OCI-LY3 (cell line): ENCODE measurements at regions not wholly inside any gene's neighbourhood (a gene's known extent, or its start where the extent isn't known, plus 50 kb on each side); places are given as distances from the start of the nearest gene placed in this dataset.

Experiments
- H2AFZ ChIP-seq: fragments of 200-600, 300-600 bp; shearing (Covaris generic); 2 replicates; pipeline ENCODE4 v1.6.0; 2014; ENCODE audit warnings: antibody characterized with exemption, low read depth, low read length
- H3K27ac ChIP-seq: fragments of 200-600, 300-600 bp; sonication (generic); 2 replicates; pipeline ENCODE4 v1.5.1; 2014; ENCODE audit warnings: mild to moderate bottlenecking, low read length, moderate library complexity, mixed read lengths
- H3K27me3 ChIP-seq: fragments of 200-600, 300-600 bp; sonication (generic); 2 replicates; pipeline ENCODE4 v1.6.1; 2014; ENCODE audit warnings: low read depth, low read length, mixed read lengths
- H3K36me3 ChIP-seq: fragments of 200-600, 300-600 bp; sonication (generic); replicated peaks from 2 replicates; pipeline ENCODE3; 2014; ENCODE audit warnings: low read depth, low read length, mixed read lengths
- H3K4me1 ChIP-seq: fragments of 300-600, 200-600 bp; sonication (generic); 2 replicates; pipeline ENCODE4 v1.6.1; 2014; ENCODE audit warnings: low read length, mixed read lengths
- H3K4me2 ChIP-seq: fragments of 200-600, 300-600 bp; sonication (generic); 2 replicates; pipeline ENCODE4 v1.6.1; 2014; ENCODE audit warnings: low read length, mixed read lengths
- H3K4me3 ChIP-seq: fragments of 300-600, 200-600 bp; sonication (generic); 2 replicates; pipeline ENCODE4 v1.5.1; 2014; ENCODE audit warnings: antibody characterized with exemption, mild to moderate bottlenecking, low read length, moderate library complexity
- H3K79me2 ChIP-seq: fragments of 300-600, 200-600 bp; shearing (Covaris generic); 2 replicates; pipeline ENCODE4 v1.6.1; 2014; ENCODE audit warnings: mild to moderate bottlenecking, low read length, mixed read lengths
- H3K9ac ChIP-seq: fragments of 300-600, 200-600 bp; shearing (Covaris generic); 2 replicates; pipeline ENCODE4 v1.6.0; 2014; ENCODE audit warnings: mild to moderate bottlenecking, low read length, moderate library complexity
- H3K9me3 ChIP-seq: fragments of 200-600, 300-600 bp; shearing (Covaris generic); 2 replicates; pipeline ENCODE4 v1.6.1; 2014; ENCODE audit warnings: low read length, mixed read lengths; ENCODE audit not compliant: insufficient read depth
- H4K20me1 ChIP-seq: fragments of 200-600, 300-600 bp; sonication (generic); 2 replicates; pipeline ENCODE4 v1.6.1; 2016; ENCODE audit warnings: low read length, mixed read lengths; ENCODE audit not compliant: insufficient read depth
- EZH2phosphoT487 ChIP-seq: fragments of 200-600 bp; shearing (Covaris generic); IDR thresholded peaks from 2 replicates; pipeline ENCODE4 v1.6.1; 2018; ENCODE audit warnings: antibody characterized with exemption, mixed run types, low read depth
- TF ChIP-seq, protein P1 (sequence below): fragments of 200-600, 300-600 bp; sonication (generic); IDR thresholded peaks from 2 replicates; pipeline ENCODE4 v1.5.1; 2014; ENCODE audit warnings: antibody characterized with exemption, low read length, low read depth

DNA sequence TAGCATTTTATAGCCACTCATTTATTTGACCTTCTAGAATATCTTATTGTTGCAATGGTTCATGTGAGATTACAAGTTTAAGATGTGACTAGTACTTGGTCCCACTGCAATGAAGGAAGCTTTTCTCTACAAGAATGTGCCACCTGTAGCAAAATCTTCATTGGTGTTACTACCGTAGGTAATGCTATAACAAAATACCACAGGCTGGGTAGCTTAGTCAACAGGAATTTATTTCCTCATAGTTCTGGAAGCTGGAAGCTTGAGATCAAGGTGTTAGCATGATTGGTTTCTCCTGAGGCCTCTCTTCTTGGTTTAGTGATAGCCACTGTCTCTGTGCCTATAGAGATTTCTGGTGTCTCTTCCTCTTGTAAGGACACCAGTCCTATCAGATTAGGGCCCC is 441.0 kb downstream of the GPM6A start:
- TF ChIP-seq, protein P1, sequence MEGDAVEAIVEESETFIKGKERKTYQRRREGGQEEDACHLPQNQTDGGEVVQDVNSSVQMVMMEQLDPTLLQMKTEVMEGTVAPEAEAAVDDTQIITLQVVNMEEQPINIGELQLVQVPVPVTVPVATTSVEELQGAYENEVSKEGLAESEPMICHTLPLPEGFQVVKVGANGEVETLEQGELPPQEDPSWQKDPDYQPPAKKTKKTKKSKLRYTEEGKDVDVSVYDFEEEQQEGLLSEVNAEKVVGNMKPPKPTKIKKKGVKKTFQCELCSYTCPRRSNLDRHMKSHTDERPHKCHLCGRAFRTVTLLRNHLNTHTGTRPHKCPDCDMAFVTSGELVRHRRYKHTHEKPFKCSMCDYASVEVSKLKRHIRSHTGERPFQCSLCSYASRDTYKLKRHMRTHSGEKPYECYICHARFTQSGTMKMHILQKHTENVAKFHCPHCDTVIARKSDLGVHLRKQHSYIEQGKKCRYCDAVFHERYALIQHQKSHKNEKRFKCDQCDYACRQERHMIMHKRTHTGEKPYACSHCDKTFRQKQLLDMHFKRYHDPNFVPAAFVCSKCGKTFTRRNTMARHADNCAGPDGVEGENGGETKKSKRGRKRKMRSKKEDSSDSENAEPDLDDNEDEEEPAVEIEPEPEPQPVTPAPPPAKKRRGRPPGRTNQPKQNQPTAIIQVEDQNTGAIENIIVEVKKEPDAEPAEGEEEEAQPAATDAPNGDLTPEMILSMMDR, result no peak
- TF ChIP-seq EZH2phosphoT487, result no peak
- Histone ChIP-seq H3K4me2 (no peak overlapping the region), H3K4me1 (no peaks in the 10 kb centered on the region), H3K79me2 (no peaks in the 10 kb centered on the region), H3K27ac (no peak overlapping the region), H4K20me1 (no peaks in the 10 kb centered on the region), H3K36me3 (no peaks in the 10 kb centered on the region), H3K4me3 (no peak overlapping the region), H3K9me3 (no peaks in the 10 kb centered on the region), H3K9ac (no peak overlapping the region), H2AFZ (no peak overlapping the region), H3K27me3 (no peaks in the 10 kb centered on the region)

DNA sequence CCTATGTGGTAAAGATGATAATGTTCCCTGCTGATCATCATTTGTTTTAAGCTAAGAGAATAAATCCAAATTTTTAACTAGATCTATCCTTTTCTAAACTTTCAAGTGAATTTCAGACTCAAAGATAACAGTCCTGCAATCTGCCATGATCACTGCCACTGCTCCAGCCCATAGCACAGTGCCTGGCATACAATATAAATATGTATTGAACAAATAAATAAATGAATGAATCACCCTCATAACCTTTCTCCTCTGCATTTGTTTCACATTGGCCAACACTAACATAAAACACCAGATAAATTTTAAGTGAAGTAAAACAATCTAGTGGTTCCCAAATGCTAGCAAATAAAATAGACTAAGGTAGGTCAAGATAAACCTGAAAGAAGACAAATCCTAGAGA is 439.0 kb downstream of the GPM6A start:
- no peak overlapping the region for H3K4me2 ChIP-seq
- no peak overlapping the region for H3K9ac ChIP-seq
- no peak overlapping the region for H3K27ac ChIP-seq
- H3K9me3 ChIP-seq, result no peaks in the 10 kb centered on the region
- H4K20me1 ChIP-seq, result no peaks in the 10 kb centered on the region
- no peaks in the 10 kb centered on the region for H3K79me2 ChIP-seq
- H2AFZ ChIP-seq, result no peak overlapping the region
- H3K4me1 ChIP-seq, result no peaks in the 10 kb centered on the region
- TF ChIP-seq EZH2phosphoT487, result no peak
- TF ChIP-seq, protein P1, result no peak
- H3K27me3 ChIP-seq, result no peaks in the 10 kb centered on the region
- H3K36me3 ChIP-seq, result no peaks in the 10 kb centered on the region
- no peak overlapping the region for H3K4me3 ChIP-seq

DNA sequence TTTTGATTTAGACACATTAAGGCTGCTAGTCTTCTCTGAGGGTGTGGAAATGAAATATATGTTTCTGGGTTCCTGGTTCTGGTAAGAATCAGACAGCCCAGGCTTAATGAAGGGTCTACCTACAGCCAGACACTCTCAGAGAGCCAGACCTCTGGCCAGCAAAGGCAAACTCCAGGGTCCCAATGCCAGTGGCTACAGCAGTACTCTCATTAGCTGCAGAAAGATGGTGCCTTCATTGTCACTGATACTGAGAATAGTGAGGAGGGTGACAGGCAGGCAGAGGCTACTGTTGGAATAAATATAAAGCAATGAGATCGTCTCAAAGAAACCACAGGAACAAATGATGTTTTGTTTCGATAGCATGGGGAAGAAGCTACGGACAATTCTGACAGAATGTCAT is 437.6 kb downstream of the GPM6A start:
- Histone ChIP-seq H2AFZ (no peak overlapping the region), H3K4me1 (no peaks in the 10 kb centered on the region), H3K9me3 (no peaks in the 10 kb centered on the region), H3K27me3 (no peaks in the 10 kb centered on the region), H3K4me3 (no peak overlapping the region), H3K79me2 (no peaks in the 10 kb centered on the region), H3K27ac (no peak overlapping the region), H3K9ac (no peak overlapping the region), H3K36me3 (no peaks in the 10 kb centered on the region), H4K20me1 (no peaks in the 10 kb centered on the region), H3K4me2 (no peak overlapping the region)
- TF ChIP-seq, protein P1, result no peak
- TF ChIP-seq EZH2phosphoT487, result no peak

DNA sequence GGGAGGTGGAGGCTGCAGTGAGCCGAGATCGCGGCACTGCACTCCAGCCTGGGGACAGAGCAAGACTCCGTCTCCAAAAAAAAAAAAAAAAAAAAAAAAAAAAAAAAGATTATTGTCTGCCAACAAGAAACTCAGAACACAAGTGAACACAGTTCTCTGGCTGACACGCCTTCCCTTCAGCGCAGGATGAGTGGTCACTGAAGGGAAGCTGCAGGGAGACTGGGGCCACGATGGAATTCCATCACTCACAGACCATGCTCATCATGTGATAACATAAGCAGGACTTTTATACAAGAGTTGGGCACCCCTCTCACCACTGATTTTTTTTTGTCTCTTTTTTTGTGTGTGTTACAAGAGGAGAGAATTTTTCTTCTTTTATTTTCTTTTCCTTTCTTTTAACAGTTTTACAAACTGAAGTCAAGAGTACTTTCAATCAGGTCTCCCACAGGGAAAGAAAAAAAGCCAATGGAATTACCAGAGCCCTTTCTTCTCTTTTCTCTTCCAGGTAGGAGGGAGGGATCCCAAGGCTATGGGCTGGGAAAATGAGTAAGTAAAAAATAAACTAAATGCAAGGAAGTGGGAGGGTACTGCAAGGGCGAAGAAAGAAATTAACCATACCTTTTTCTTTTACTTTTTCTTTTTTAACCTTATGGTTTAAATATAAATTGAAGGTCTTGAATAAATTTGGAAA is 435.6 kb downstream of the GPM6A start:
- no peaks in the 10 kb centered on the region for H3K4me1 ChIP-seq
- no peak overlapping the region for H3K4me3 ChIP-seq
- no peak overlapping the region for H2AFZ ChIP-seq
- no peaks in the 10 kb centered on the region for H3K27me3 ChIP-seq
- H3K9me3 ChIP-seq, result no peaks in the 10 kb centered on the region
- H3K4me2 ChIP-seq, result no peak overlapping the region
- H3K79me2 ChIP-seq, result no peaks in the 10 kb centered on the region
- no peaks in the 10 kb centered on the region for H4K20me1 ChIP-seq
- no peaks in the 10 kb centered on the region for H3K36me3 ChIP-seq
- H3K27ac ChIP-seq, result no peak overlapping the region
- TF ChIP-seq, protein P1, result no peak
- no peak for TF ChIP-seq EZH2phosphoT487
- H3K9ac ChIP-seq, result no peak overlapping the region
